ENCODE measurements at regions not wholly inside any gene's neighbourhood (a gene's known extent, or its start where the extent isn't known, plus 50 kb on each side); places are given as distances from the start of the nearest gene placed in this dataset.
"Not testable (repeated sequence)": the region's sequence is repeated elsewhere in the genome, so short reads cannot be mapped to it uniquely, and the experiment has no call there.

DNA sequence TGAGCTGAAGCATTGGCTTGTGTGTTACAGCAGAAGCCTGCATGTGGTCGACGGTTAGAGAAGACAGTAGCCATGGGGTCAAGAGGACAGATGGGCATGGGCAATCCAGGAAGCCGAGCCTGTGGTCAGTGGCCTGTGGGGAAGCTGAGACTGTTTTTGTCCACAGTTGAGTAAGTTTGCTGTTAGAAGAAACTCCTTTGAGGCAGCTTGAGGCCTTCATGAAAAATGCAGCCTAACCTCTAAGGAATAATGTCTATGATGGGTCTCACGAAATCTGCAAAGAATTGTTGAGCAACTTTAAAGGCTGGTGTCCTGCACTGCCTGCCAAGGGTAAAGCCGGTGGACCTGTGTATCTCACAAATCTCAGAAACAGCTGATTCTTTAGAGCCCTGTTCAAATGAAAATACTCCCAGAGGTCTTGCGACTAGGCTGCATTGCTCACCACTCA is 322.4 kb downstream of the SETD4 start:
- POLR2A ChIA-PET = no interaction called here
- Mint-ChIP-seq H3K4me1 (no peaks in the 10 kb centered on the region), H3K4me3 (no peak overlapping the region), H3K36me3 (no peaks in the 10 kb centered on the region), H3K9me3 (peaks cover 2% of the 10 kb centered on the region), H3K27ac (no peak overlapping the region), H3K27me3 (peaks cover 2% of the 10 kb centered on the region)
- ATAC-seq (ENCODE audit: low read depth) (no peak), DNase-seq (no peak)

DNA sequence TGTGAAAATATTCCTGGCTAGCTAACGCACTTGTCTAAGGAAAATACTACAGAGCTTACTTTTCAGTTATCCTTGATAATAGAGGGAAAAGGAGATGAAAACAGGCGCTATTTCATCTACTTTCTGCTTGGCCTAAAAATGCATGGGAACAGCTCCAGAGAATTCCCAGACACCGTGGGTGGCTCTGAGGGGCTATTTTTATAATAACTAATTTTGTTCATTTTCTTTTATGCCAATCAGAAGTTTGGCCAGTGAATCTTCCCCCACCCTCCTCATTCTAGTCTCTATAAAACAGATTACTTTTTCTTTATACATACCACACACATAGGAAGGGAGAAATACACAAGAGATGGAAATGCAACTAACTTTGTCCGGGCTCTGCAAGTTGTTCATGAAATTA is 322.9 kb downstream of the SETD4 start:
- Mint-ChIP-seq H3K4me1 (no peaks in the 10 kb centered on the region), H3K4me3 (no peak overlapping the region), H3K27ac (no peak overlapping the region), H3K36me3 (no peaks in the 10 kb centered on the region), H3K9me3 (peaks cover 2% of the 10 kb centered on the region), H3K27me3 (peaks cover 2% of the 10 kb centered on the region)
- ATAC-seq (ENCODE audit: low read depth) (no peak), DNase-seq (no peak)
- POLR2A ChIA-PET = no interaction called here

DNA sequence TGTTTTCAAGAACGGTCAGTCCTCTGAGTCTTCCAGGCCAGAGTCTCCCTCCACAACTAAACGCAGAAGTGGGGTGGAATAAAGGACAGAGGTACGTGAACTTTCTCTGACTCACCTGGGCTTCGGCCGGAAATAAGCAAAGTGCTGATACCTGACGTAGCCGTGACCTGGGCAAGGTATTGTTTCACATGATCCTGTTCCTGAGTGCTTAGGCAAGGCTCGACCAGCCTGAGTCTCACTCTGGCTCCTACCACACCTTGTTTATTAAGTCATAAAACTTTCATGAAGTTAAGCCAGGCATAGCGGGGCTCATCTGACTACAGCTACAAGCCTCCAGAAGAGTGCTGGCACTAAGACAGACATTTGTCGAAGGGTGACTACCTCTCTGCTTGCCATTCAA is 327.5 kb downstream of the SETD4 start:
- no peak overlapping the region for H3K27ac Mint-ChIP-seq
- no peak for ATAC-seq (ENCODE audit: low read depth)
- no peaks in the 10 kb centered on the region for H3K4me1 Mint-ChIP-seq
- peaks cover 2% of the 10 kb centered on the region for H3K9me3 Mint-ChIP-seq
- POLR2A ChIA-PET = no interaction called here
- peaks cover 14% of the 10 kb centered on the region for H3K27me3 Mint-ChIP-seq
- no peaks in the 10 kb centered on the region for H3K36me3 Mint-ChIP-seq
- H3K4me3 Mint-ChIP-seq = no peak overlapping the region
- no peak for DNase-seq

DNA sequence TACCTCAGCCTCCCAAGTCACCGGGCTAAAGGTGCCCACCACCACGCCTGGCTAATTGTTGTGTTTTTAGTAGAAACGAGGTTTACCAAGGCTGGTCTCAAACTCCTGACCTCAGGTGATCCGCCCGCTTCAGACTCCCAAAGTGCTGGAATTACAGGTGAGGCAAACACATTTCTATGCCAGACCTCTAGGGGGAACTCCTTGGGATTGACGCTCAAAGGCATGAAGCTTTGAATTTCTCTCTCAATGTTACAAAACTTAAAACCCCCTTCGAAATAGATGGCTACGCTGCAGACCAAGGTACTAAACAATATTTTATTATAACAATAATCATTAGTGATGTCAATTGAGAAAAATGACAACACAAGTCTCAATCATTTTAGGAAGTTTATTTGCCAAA is 330.0 kb downstream of the SETD4 start:
- Mint-ChIP-seq H3K27me3 (peaks cover 17% of the 10 kb centered on the region), H3K9me3 (peaks cover 4% of the 10 kb centered on the region), H3K4me1 (no peaks in the 10 kb centered on the region), H3K4me3 (no peak overlapping the region), H3K27ac (no peak overlapping the region), H3K36me3 (no peaks in the 10 kb centered on the region)
- POLR2A ChIA-PET = no interaction called here
- ATAC-seq (ENCODE audit: low read depth) = no peak
- DNase-seq = no peak

DNA sequence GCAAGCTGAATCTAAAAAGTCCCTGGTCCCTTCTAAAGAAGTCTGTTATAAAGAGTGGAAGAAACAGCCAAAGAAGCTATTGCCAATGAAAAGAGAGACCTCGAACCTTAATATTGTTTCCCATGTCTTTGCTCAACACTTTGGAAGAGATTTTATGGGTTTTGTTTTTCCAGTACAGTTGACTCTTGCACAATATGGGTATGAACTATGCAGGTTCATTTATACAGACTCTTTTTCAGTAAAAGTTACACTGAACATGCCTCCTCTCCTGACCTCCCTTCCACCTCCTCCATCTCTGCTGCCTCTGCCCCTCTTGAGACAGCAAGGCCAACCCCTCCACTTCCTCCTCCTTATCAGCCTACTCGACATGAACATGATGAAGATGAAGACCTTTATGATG is 332.5 kb downstream of the SETD4 start:
- ATAC-seq (ENCODE audit: low read depth) = no peak
- Mint-ChIP-seq H3K27me3 (peaks cover 22% of the 10 kb centered on the region), H3K4me1 (no peaks in the 10 kb centered on the region), H3K27ac (no peak overlapping the region), H3K4me3 (no peak overlapping the region), H3K9me3 (peaks cover 4% of the 10 kb centered on the region), H3K36me3 (no peaks in the 10 kb centered on the region)
- POLR2A ChIA-PET = no interaction called here
- DNase-seq = no peak

DNA sequence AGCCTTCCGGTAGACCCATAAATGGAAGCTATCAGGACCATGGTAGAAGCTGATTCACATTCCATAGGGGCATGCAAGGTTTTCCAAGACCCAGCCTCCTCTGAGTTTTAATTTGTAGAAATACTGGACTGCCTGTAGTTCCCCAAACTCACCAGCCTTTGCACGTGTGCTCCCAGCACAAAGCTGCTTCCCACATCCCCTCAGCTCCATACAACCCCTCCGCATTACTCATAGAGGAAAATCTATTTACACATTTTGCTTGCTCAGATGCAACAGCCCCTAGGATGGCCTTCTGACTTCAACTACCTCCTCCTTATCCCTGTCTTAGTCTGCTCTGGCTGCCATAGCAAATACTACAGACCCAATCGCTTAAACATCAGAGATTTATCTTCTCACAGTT is 336.2 kb downstream of the SETD4 start:
- Mint-ChIP-seq H3K9me3 (peaks cover 7% of the 10 kb centered on the region), H3K4me1 (no peaks in the 10 kb centered on the region), H3K27me3 (peaks cover 16% of the 10 kb centered on the region), H3K27ac (no peak overlapping the region), H3K36me3 (no peaks in the 10 kb centered on the region), H3K4me3 (no peak overlapping the region)
- ATAC-seq (ENCODE audit: low read depth) (no peak), DNase-seq (no peak)
- POLR2A ChIA-PET = no interaction called here

DNA sequence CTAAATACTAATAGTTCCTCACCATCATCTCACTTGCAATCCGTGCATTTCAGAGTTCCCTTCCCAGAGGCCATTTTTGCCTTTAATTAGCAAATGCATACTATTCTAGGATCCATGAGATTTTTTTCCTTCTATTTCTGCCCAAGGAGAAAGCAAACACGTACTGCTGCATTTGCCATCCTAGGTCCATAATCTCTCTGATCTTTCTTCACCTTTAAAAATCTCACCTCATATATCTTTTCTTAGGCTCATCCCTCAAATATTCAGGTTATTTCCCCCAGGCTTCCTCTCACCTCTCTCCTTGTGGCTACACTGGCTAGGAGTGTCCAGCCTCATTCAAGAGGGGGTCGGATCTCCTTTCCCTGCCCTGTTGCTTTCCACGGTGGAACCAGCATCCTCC is 338.6 kb downstream of the SETD4 start:
- no peaks in the 10 kb centered on the region for H3K4me1 Mint-ChIP-seq
- DNase-seq (no peak), ATAC-seq (ENCODE audit: low read depth) (no peak)
- H3K27ac Mint-ChIP-seq = no peak overlapping the region
- H3K36me3 Mint-ChIP-seq = no peaks in the 10 kb centered on the region
- H3K4me3 Mint-ChIP-seq = no peak overlapping the region
- peaks cover 5% of the 10 kb centered on the region for H3K27me3 Mint-ChIP-seq
- POLR2A ChIA-PET = no interaction called here
- peaks cover 4% of the 10 kb centered on the region for H3K9me3 Mint-ChIP-seq

DNA sequence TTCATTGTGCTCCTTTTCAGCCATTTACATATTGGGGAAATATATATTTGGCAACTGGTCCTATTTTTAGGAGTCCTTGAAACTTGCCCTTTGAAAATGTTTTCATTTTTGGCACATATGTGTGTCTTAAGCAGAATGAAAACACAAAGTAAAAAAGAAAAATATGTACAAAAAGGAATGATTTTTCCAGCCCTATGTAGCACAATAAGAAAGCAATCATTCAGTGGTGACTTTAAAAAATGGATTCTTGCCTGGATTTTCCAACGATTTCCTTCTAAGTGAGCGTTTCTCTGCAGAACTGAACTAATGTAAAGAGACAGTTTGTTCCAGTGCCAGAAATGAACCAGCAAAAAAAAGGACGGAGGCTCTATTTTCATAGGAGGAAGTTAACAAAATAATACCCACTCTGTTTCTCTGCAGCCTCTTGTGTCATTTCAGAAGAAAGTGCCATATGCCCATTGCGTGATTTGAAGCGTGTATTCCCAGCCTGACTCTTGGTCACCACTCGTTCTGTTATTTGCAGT is 340.1 kb downstream of the SETD4 start:
- no peak overlapping the region for H3K27ac Mint-ChIP-seq
- peaks cover 7% of the 10 kb centered on the region for H3K27me3 Mint-ChIP-seq
- no peak overlapping the region for H3K4me3 Mint-ChIP-seq
- no peaks in the 10 kb centered on the region for H3K4me1 Mint-ChIP-seq
- POLR2A ChIA-PET = no interaction called here
- H3K9me3 Mint-ChIP-seq = peaks cover 4% of the 10 kb centered on the region
- DNase-seq (no peak), ATAC-seq (ENCODE audit: low read depth) (no peak)
- no peaks in the 10 kb centered on the region for H3K36me3 Mint-ChIP-seq

DNA sequence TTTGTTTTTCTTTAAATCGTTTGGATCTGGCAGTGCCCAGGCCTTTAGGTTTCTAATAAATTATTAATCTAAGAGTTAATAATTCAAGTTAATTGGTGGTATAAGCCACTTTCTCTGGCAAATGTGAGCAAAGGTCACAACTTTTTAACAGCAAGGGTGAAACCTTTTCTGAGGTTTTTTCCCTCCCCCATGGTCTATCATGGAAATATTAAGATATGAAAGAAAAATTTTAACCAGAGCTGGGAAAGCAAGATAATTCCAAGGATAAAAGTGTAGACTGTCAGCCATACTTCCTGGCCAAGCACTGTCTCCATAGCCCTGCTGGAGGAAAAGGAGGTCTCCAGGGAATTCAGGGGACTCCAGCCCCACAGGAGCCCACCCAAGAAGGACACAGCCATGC is 341.2 kb downstream of the SETD4 start:
- peaks cover 4% of the 10 kb centered on the region for H3K9me3 Mint-ChIP-seq
- no peaks in the 10 kb centered on the region for H3K4me1 Mint-ChIP-seq
- POLR2A ChIA-PET = no interaction called here
- H3K4me3 Mint-ChIP-seq = no peak overlapping the region
- ATAC-seq (ENCODE audit: low read depth) (no peak), DNase-seq (no peak)
- peaks cover 5% of the 10 kb centered on the region for H3K27me3 Mint-ChIP-seq
- no peak overlapping the region for H3K27ac Mint-ChIP-seq
- H3K36me3 Mint-ChIP-seq = no peaks in the 10 kb centered on the region

DNA sequence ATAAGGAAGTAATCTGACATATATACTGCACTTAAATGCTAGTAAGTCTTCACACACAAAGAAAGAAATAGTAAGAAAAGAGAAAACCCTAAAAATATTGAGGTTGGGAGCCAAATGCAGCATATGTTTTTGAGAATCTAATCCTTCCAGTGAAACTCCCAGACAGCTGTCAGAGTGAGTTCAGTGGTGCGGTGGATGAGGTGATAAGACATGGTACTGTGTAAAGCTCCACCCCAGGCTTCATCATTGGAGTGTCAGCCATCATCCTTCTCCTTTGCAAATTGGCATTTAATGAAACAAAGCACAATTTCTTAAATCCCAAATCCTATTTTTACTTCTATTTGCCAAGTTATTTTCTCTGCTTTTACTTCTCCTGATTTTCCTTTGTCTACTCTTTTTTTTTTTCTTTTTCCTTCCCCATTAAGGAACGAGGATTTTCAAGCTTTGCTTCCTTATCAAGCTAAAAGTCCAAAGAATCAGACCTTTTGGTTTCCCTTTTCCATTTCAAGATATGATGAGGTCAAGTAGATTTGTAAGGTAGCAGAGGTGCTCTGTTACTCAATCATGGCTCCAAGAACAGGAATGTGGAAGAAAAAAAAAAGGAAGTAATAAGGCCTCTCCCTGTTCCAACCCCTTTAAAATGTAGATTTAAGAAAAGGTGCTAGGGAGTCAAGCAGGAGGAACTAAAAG is 343.3 kb downstream of the SETD4 start:
- H3K9me3 Mint-ChIP-seq = peaks cover 1% of the 10 kb centered on the region
- no peak overlapping the region for H3K4me3 Mint-ChIP-seq
- H3K36me3 Mint-ChIP-seq = no peaks in the 10 kb centered on the region
- H3K27ac Mint-ChIP-seq = no peak overlapping the region
- POLR2A ChIA-PET = no interaction called here
- DNase-seq (no peak), ATAC-seq (ENCODE audit: low read depth) (no peak)
- H3K27me3 Mint-ChIP-seq = peaks cover 3% of the 10 kb centered on the region
- no peaks in the 10 kb centered on the region for H3K4me1 Mint-ChIP-seq

DNA sequence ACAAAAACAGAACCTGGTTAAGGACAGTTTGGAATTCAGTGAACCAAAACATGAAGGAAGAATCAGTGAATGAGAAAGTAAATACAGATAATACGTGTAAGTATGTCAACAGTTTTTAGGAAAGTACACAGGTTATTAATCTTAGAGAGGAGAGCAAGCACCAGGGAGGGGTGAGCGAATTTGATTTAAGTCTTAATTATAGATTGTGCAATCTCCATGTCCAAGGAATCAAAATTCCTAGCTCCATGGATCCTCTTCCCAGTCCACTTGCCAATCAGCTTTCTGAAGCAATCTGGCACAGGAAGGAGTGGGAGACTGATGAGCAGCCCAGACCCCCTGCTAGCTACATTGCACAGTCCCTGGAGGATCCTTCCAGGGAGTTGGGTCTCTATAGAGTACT is 346.4 kb downstream of the SETD4 start:
- Mint-ChIP-seq H3K4me3 (no peak overlapping the region), H3K27ac (no peak overlapping the region), H3K27me3 (peaks cover 3% of the 10 kb centered on the region), H3K9me3 (no peaks in the 10 kb centered on the region), H3K36me3 (no peaks in the 10 kb centered on the region), H3K4me1 (peaks cover 3% of the 10 kb centered on the region)
- ATAC-seq (ENCODE audit: low read depth) (no peak), DNase-seq (no peak)
- POLR2A ChIA-PET = no interaction called here

DNA sequence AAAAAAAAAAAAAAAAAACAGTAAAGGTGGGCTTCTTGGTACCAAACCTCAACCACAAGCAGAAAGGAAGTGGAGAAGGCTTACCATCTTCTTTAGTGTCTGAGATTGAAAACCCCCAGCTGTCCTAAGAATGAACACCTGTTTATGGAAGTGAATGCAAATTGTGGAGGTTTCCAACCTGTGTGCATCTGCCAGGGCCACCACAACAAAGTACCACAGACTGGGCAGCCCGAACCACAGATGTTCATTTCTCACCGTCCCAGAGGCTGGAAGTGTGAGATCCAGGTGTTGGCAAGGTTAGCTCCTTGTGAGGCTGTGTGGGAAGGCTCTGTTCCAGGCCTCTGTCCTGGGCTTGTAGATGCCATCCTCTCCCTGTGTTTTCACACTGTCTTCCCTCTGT is 348.7 kb downstream of the SETD4 start:
- no peak overlapping the region for H3K4me3 Mint-ChIP-seq
- ATAC-seq (ENCODE audit: low read depth) = no peak
- no peak for DNase-seq
- H3K27me3 Mint-ChIP-seq = peaks cover 10% of the 10 kb centered on the region
- H3K9me3 Mint-ChIP-seq = no peaks in the 10 kb centered on the region
- no peak overlapping the region for H3K27ac Mint-ChIP-seq
- no peaks in the 10 kb centered on the region for H3K36me3 Mint-ChIP-seq
- POLR2A ChIA-PET = no interaction called here
- H3K4me1 Mint-ChIP-seq = peaks cover 3% of the 10 kb centered on the region

DNA sequence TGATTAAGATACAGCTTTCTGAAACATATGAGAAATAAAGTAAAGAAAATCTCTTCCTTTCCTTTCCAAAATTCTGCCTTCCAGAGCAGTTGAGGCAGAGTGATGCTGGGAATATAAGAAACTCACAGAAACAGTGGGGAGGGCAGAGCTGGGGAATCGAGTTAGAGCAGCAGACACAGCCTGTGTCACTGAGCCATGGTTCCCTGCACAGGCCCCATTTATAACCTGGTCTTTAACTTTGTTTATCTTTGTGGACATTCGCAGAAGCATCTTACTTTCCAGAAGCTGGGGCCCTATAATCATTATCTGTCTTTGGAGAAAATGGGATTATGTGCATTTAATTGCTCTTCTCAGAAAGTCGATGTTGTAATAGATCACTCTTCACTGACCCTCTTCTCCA is 349.1 kb downstream of the SETD4 start:
- H3K9me3 Mint-ChIP-seq = no peaks in the 10 kb centered on the region
- H3K27me3 Mint-ChIP-seq = peaks cover 13% of the 10 kb centered on the region
- POLR2A ChIA-PET = no interaction called here
- peaks cover 3% of the 10 kb centered on the region for H3K4me1 Mint-ChIP-seq
- H3K4me3 Mint-ChIP-seq = no peak overlapping the region
- ATAC-seq (ENCODE audit: low read depth) = no peak
- no peak for DNase-seq
- H3K27ac Mint-ChIP-seq = no peak overlapping the region
- H3K36me3 Mint-ChIP-seq = no peaks in the 10 kb centered on the region

DNA sequence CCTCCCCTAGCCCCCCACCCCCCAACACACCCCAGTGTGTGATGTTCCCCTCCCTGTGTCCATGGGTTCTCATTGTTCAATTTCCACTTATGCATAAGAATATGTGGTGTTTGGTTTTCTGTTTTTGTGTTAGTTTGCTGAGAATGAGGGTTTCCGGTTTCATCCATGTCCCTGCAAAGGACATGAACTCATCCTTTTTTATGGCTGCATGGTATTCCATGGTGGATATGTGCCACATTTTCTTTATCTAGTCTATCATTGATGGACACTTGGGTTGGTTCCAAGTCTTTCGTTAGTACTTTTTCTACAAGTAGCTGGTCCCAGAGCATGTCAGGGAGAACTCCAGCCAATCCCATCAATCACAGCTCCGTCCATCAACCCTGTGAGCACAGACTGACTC is 350.3 kb downstream of the SETD4 start:
- H3K4me1 Mint-ChIP-seq; H3K27ac Mint-ChIP-seq; H3K9me3 Mint-ChIP-seq; ATAC-seq (ENCODE audit: low read depth); POLR2A ChIA-PET; H3K4me3 Mint-ChIP-seq; DNase-seq; H3K36me3 Mint-ChIP-seq: not testable (repeated sequence)
- H3K27me3 Mint-ChIP-seq = peaks cover 12% of the 10 kb centered on the region

DNA sequence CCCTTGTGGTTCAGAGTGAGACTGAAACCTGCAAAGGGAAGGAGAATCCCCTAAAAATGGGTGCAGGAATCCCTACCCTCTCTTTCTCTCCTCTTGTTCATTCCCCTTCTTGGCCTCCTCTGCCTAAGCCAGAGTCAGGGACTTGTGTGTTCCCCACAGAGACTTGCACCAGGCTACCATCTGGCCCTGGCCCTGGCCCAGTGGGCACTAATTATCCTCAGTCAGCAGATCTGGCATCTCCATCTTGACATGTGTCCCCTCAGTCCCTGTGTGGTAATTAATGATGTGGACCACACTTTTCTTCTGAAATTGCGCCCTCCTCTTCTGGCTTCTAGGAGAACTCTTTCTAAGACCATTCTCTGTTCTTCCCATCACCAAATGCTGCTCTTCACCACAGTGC is 354.4 kb downstream of the SETD4 start:
- no peak overlapping the region for H3K4me3 Mint-ChIP-seq
- H3K9me3 Mint-ChIP-seq = no peaks in the 10 kb centered on the region
- H3K4me1 Mint-ChIP-seq = no peaks in the 10 kb centered on the region
- peaks cover 19% of the 10 kb centered on the region for H3K27me3 Mint-ChIP-seq
- no peaks in the 10 kb centered on the region for H3K36me3 Mint-ChIP-seq
- POLR2A ChIA-PET = no interaction called here
- ATAC-seq (ENCODE audit: low read depth) (no peak), DNase-seq (no peak)
- no peak overlapping the region for H3K27ac Mint-ChIP-seq
